Endothelial cell of umbilical vein (primary cell): ENCODE measurements at regions not wholly inside any gene's neighbourhood (a gene's known extent, or its start where the extent isn't known, plus 50 kb on each side); places are given as distances from the start of the nearest gene placed in this dataset.

Source experiments
- EZH2 ChIP-seq: IDR thresholded peaks from 2 replicates; pipeline ENCODE4 v1.6.1; 2012; ENCODE audit warnings: borderline replicate concordance, low read depth, mild to moderate bottlenecking, moderate library complexity, low read length, inconsistent platforms; ENCODE audit not compliant: severe bottlenecking
- MYC ChIP-seq: IDR thresholded peaks from one replicate; pipeline ENCODE4 v1.6.1; 2011; ENCODE audit warnings: mild to moderate bottlenecking, low read depth, low read length
- POLR2A ChIP-seq: IDR thresholded peaks from 2 replicates; pipeline ENCODE4 v1.6.1; 2012; ENCODE audit warnings: low read depth, mild to moderate bottlenecking, control low read depth, low read length
- POLR2AphosphoS5 ChIP-seq: IDR thresholded peaks from 2 replicates; pipeline ENCODE4 v1.6.1; 2012; ENCODE audit warnings: low read depth, mild to moderate bottlenecking, control low read depth, low read length, moderate library complexity; ENCODE audit not compliant: insufficient read depth
- TF ChIP-seq, protein P1 (sequence below), 2 donors: IDR thresholded peaks; 1 replicate in 1 of 2; 2 replicates in 1 of 2; pipeline ENCODE4 v1.5.1; 2011; ENCODE audit warnings: low read length in 2 of 2, mild to moderate bottlenecking in 2 of 2, moderate library complexity in 2 of 2, control low read depth in 1 of 2, inconsistent platforms in 1 of 2, low read depth in 1 of 2; ENCODE audit not compliant: insufficient read depth in 1 of 2; ENCODE audit errors: extremely low read depth in 1 of 2
- TF ChIP-seq, protein P2 (sequence below): IDR thresholded peaks from 2 replicates; pipeline ENCODE4 v1.6.1; 2011; ENCODE audit not compliant: insufficient read depth, insufficient read length

DNA sequence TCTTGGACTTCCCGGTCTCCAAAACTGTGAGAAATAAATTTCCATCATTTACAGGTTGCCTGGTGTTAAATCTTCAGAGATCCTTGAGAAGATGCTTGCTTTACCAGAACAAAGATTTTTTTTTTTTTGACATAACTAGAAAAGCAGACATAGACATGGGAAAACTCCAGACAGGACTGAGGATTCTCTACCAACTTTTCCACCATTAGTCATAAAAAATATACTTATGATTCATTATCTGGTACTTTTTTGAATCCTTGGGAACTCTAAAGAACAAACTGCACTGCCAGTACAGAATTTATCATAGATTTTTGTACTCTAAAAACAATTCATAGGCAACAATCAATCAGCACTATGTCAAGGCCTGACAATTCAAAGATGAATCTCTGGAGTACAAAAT, 487.6 kb downstream of the EFNB2 start:
- no peak for TF ChIP-seq POLR2A
- TF ChIP-seq POLR2AphosphoS5, result no peak
- TF ChIP-seq, protein P1, sequence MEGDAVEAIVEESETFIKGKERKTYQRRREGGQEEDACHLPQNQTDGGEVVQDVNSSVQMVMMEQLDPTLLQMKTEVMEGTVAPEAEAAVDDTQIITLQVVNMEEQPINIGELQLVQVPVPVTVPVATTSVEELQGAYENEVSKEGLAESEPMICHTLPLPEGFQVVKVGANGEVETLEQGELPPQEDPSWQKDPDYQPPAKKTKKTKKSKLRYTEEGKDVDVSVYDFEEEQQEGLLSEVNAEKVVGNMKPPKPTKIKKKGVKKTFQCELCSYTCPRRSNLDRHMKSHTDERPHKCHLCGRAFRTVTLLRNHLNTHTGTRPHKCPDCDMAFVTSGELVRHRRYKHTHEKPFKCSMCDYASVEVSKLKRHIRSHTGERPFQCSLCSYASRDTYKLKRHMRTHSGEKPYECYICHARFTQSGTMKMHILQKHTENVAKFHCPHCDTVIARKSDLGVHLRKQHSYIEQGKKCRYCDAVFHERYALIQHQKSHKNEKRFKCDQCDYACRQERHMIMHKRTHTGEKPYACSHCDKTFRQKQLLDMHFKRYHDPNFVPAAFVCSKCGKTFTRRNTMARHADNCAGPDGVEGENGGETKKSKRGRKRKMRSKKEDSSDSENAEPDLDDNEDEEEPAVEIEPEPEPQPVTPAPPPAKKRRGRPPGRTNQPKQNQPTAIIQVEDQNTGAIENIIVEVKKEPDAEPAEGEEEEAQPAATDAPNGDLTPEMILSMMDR (IDR thresholded peaks at IDR 0.05; ENCODE audit: extremely low read depth in 1 of 2, insufficient read depth in 1 of 2, low read depth in 1 of 2, low read length in 2 of 2), result no peak
- TF ChIP-seq MYC, result no peak
- TF ChIP-seq, protein P2, sequence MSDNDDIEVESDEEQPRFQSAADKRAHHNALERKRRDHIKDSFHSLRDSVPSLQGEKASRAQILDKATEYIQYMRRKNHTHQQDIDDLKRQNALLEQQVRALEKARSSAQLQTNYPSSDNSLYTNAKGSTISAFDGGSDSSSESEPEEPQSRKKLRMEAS, result no peak
- TF ChIP-seq EZH2, result no peak
